Epithelial cell of proximal tubule (primary cell): ENCODE measurements at regions not wholly inside any gene's neighbourhood (a gene's known extent, or its start where the extent isn't known, plus 50 kb on each side); places are given as distances from the start of the nearest gene placed in this dataset.

Source experiments
- DNase-seq: peaks from one replicate; pipeline ENCODE4 v3.0.0-alpha.2; 2011; ENCODE audit warnings: low read depth
- H3K4me3 ChIP-seq: 2 replicates; pipeline ENCODE4 v1.5.1; 2011; ENCODE audit warnings: low read depth, mild to moderate bottlenecking, low read length
- TF ChIP-seq, protein P1 (sequence below): conservative IDR thresholded peaks from 2 replicates; pipeline ENCODE4 v1.5.1; 2012; ENCODE audit warnings: low read depth, mild to moderate bottlenecking, low read length

DNA sequence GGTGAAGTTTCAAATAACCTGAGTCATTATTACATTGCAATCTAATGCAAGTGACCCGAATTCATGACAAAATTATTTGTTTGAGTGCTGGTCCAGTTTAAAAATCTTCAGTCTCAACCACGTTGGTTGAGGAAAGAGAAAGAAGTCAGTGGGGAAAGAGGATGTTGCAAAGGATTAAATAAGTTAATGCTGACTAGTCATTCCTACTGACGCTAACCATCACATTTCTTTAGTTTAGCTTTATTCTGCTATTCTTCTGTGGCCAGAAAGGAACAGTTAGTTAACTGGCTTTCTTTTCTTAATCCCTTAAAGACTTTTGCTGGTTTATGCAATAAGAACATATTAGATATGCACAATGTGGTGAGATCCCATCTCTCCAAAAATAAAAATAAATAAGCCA, 143.8 kb upstream of the FAM83B start:
- no peak for DNase-seq
- TF ChIP-seq, protein P1, sequence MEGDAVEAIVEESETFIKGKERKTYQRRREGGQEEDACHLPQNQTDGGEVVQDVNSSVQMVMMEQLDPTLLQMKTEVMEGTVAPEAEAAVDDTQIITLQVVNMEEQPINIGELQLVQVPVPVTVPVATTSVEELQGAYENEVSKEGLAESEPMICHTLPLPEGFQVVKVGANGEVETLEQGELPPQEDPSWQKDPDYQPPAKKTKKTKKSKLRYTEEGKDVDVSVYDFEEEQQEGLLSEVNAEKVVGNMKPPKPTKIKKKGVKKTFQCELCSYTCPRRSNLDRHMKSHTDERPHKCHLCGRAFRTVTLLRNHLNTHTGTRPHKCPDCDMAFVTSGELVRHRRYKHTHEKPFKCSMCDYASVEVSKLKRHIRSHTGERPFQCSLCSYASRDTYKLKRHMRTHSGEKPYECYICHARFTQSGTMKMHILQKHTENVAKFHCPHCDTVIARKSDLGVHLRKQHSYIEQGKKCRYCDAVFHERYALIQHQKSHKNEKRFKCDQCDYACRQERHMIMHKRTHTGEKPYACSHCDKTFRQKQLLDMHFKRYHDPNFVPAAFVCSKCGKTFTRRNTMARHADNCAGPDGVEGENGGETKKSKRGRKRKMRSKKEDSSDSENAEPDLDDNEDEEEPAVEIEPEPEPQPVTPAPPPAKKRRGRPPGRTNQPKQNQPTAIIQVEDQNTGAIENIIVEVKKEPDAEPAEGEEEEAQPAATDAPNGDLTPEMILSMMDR: no peak
- H3K4me3 ChIP-seq: no peak overlapping the region

DNA sequence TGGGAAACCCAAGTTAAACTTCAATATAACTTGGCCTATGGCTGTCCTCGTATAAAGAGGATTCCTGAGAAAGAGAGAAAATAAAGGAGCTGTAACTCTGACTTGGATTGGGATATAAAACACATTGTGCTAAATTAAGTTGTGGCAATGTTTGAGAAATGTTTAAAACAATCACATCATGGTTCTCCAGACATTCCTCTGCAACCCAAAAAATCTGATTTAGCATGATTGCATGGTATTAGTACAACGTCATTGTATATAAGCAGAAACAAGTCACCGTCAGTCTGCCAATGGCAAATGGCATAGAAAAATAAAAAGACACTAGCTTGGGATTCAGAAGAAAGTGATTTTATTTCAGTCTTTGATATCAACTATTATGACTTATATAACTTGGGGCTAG, 140.2 kb upstream of the FAM83B start:
- TF ChIP-seq, protein P1: no peak
- H3K4me3 ChIP-seq: no peak overlapping the region
- DNase-seq: no peak

DNA sequence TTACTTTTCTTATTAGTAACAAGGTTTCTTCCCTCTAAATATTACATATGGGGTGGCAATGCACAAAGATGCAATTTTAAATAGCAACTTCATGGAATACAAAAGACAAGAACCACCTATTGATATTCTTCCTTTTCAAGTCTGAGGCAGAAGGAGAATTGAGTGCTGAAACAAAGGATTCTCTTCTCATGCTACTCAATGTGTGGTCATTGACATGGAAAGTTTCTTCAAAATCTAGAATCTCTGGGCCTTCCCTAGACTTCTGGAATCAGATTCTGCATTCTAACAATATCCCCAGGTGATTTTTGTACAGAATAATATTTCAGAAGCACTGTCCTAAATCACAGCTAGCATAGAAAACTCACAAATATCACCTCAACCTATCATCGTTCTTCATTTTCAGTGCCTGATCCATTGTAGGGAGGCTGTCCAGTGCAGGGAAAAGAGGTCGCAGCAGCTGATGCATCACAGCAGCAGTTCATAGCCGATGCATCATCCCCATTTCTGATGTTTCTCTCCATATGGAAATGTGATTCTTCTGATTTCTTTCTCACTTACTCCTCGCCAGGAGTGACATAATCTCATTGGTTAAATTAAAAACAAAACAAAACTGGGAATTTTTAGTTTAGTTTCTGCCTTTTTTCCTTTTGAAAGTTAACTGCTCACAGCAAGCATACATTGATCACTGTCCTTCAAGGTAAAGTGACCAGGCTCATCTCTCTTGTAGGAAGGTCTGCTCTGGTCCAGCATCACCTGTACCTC, 139.5 kb upstream of the FAM83B start:
- DNase-seq: no peak
- TF ChIP-seq, protein P1: no peak
- H3K4me3 ChIP-seq: no peak overlapping the region

DNA sequence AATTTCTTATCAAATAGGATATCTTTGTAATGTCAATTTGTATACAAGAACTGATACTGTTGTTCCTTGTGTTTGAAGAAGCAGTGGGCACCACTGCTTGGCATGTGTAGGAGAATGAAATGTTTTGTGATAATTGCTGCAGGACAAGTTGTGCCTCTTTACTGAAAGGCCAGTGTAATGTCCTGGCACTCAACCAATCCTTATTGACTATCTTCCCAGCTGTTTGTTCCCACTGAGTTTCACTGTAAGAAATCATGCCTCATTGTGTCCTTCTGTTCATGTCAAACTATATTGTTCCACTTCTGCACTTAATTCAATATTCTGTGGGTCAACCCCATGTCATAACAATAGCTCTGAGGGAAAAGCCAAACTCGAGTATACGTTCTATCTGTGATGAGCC, 136.1 kb upstream of the FAM83B start:
- TF ChIP-seq, protein P1: no peak

DNA sequence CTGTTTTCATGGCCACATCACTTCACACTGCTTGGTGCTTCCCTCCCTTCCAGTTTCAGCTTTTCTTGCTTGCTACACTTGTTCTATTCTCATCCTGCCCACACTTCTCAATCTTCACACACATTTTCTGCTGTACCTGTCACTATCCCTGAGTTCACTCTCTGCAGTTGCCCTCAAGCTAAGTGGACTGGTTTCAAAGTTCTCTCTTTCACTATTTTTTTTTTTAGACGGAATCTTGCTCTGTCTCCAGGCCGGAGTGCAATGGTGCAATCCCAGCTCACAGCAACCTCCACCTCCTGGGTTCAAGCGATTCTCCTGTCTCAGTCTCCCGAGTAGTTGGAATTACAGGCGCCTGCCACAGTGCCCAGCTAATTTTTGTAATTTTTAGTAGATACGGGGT, 130.6 kb upstream of the FAM83B start:
- no peak overlapping the region for H3K4me3 ChIP-seq
- TF ChIP-seq, protein P1: no peak
- DNase-seq: no peak

More for the DNA sequence above, 136.1 kb upstream of the FAM83B start:
- no peak for DNase-seq
- H3K4me3 ChIP-seq: no peak overlapping the region

DNA sequence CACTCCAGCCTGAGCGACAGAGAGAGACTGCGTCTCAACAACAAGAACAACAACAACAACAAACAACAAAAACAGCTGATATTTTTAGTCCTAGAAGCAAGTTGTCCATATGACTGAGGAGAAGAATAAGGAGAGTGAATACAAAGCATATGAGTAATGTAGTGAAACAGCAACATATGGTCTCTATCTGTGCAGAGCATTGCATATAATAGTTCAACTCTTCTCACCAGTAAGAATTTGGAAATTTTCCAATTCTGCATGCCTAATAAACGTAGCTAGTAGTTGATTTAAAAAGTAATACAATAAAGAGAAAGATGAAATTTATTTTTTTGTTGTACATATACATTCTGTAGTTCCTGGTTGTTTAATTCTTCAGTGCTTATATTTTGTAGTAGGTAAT, 129.7 kb upstream of the FAM83B start:
- H3K4me3 ChIP-seq: no peak overlapping the region
- TF ChIP-seq, protein P1: no peak
- no peak for DNase-seq

DNA sequence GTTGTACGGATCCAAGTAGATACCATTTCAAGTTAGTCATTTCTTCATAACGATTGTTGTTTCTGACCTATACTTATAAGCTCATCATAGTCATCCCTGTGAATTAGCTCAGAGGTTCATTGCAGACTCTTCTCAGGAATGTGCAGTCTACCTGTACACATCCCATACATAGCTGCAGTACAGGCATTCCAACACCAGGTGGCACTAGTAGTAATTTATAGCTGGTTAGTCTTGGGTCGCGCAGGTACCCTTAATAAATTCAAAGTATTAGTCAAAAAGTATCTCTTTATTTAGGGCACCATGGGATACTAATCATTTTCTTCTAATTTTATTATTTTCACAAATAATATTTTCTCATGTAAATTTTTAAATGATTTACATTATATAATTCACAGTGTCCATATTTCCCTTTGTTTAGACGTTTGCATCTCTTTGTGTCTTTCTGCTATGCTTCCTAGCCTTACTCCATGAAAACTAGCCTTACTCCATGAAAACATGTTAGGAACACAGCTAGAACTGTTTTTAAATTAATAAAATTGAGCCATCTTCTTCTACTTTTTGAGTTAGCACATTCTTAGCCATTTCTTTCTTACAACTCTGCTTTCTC, 128.6 kb upstream of the FAM83B start:
- TF ChIP-seq, protein P1: peak; percentile 95
- no peak overlapping the region for H3K4me3 ChIP-seq
- peak; percentile 4 for DNase-seq
